ENCODE measurements at regions not wholly inside any gene's neighbourhood (a gene's known extent, or its start where the extent isn't known, plus 50 kb on each side); places are given as distances from the start of the nearest gene placed in this dataset.
"Not testable (repeated sequence)": the region's sequence is repeated elsewhere in the genome, so short reads cannot be mapped to it uniquely, and the experiment has no call there.

- Histone ChIP-seq H3K9ac (ENCODE audit: insufficient read length) (no peak overlapping the region), H3K9me3 (ENCODE audit: low read depth, low read length) (no peaks in the 10 kb centered on the region), H3K4me3 (no peak overlapping the region), H3K27ac (no peak overlapping the region), H3K36me3 (ENCODE audit: insufficient read depth, low read length) (no peaks in the 10 kb centered on the region)
- DNase-seq (ENCODE audit: low read depth, low spot score) = no peak
- TF ChIP-seq EZH2 (IDR thresholded peaks at IDR 0.05) (no peak), POLR2AphosphoS5 (IDR thresholded peaks at IDR 0.05; ENCODE audit: borderline replicate concordance, low read depth, low read length) (no peak), FOXP2 (optimal IDR thresholded peaks at IDR 0.05; ENCODE audit: control extremely low read depth, extremely low read length, insufficient read depth) (no peak)
Measured at GRCh38 chr6:51300510-51300909, 481.8 kb downstream of the TFAP2B start.

GRCh38 chr6:51301962-51302361 lies 483.3 kb downstream of the TFAP2B start:
- H3K36me3 ChIP-seq (ENCODE audit: insufficient read depth, low read length) = no peaks in the 10 kb centered on the region
- TF ChIP-seq POLR2AphosphoS5 (IDR thresholded peaks at IDR 0.05; ENCODE audit: borderline replicate concordance, low read depth, low read length) = no peak
- no peak for TF ChIP-seq EZH2 (IDR thresholded peaks at IDR 0.05)
- no peak for TF ChIP-seq FOXP2 (optimal IDR thresholded peaks at IDR 0.05; ENCODE audit: control extremely low read depth, extremely low read length, insufficient read depth)
- DNase-seq (ENCODE audit: low read depth, low spot score) = no peak
- no peak overlapping the region for H3K27ac ChIP-seq
- no peak overlapping the region for H3K4me3 ChIP-seq
- H3K9me3 ChIP-seq (ENCODE audit: low read depth, low read length) = no peaks in the 10 kb centered on the region
- H3K9ac ChIP-seq (ENCODE audit: insufficient read length) = no peak overlapping the region

GRCh38 chr6:51302431-51302830 lies 483.8 kb downstream of the TFAP2B start:
- H3K36me3 ChIP-seq (ENCODE audit: insufficient read depth, low read length) = no peaks in the 10 kb centered on the region
- DNase-seq (ENCODE audit: low read depth, low spot score) = no peak
- no peak overlapping the region for H3K4me3 ChIP-seq
- no peak overlapping the region for H3K27ac ChIP-seq
- H3K9me3 ChIP-seq (ENCODE audit: low read depth, low read length) = no peaks in the 10 kb centered on the region
- no peak overlapping the region for H3K9ac ChIP-seq (ENCODE audit: insufficient read length)
- TF ChIP-seq FOXP2 (optimal IDR thresholded peaks at IDR 0.05; ENCODE audit: control extremely low read depth, extremely low read length, insufficient read depth) (no peak), EZH2 (IDR thresholded peaks at IDR 0.05) (no peak), POLR2AphosphoS5 (IDR thresholded peaks at IDR 0.05; ENCODE audit: borderline replicate concordance, low read depth, low read length) (no peak)

- TF ChIP-seq FOXP2 (optimal IDR thresholded peaks at IDR 0.05; ENCODE audit: control extremely low read depth, extremely low read length, insufficient read depth) = no peak
- Histone ChIP-seq H3K9ac (ENCODE audit: insufficient read length) (no peak overlapping the region), H3K9me3 (ENCODE audit: low read depth, low read length) (no peaks in the 10 kb centered on the region), H3K36me3 (ENCODE audit: insufficient read depth, low read length) (no peaks in the 10 kb centered on the region), H3K27ac (no peak overlapping the region), H3K4me3 (no peak overlapping the region; the same call in 1 of the 2 replicates)
- DNase-seq (ENCODE audit: low read depth, low spot score) = no peak
Measured at GRCh38 chr6:51303338-51303737, 484.7 kb downstream of the TFAP2B start.

GRCh38 chr6:51314965-51315364 lies 496.3 kb downstream of the TFAP2B start:
- no peak overlapping the region for H3K4me3 ChIP-seq
- DNase-seq (ENCODE audit: low read depth, low spot score) = no peak
- no peak for TF ChIP-seq EZH2 (IDR thresholded peaks at IDR 0.05)
- TF ChIP-seq POLR2AphosphoS5 (IDR thresholded peaks at IDR 0.05; ENCODE audit: borderline replicate concordance, low read depth, low read length) = no peak
- no peak for TF ChIP-seq FOXP2 (optimal IDR thresholded peaks at IDR 0.05; ENCODE audit: control extremely low read depth, extremely low read length, insufficient read depth)
- no peaks in the 10 kb centered on the region for H3K36me3 ChIP-seq (ENCODE audit: insufficient read depth, low read length)
- no peak overlapping the region for H3K27ac ChIP-seq
- H3K9ac ChIP-seq (ENCODE audit: insufficient read length) = no peak overlapping the region
- no peaks in the 10 kb centered on the region for H3K9me3 ChIP-seq (ENCODE audit: low read depth, low read length)

GRCh38 chr6:51318674-51319073 lies 500.0 kb downstream of the TFAP2B start:
- Histone ChIP-seq H3K9me3 (ENCODE audit: low read depth, low read length) (no peaks in the 10 kb centered on the region), H3K27ac (no peak overlapping the region), H3K9ac (ENCODE audit: insufficient read length) (no peak overlapping the region), H3K4me3 (no peak overlapping the region), H3K36me3 (ENCODE audit: insufficient read depth, low read length) (no peaks in the 10 kb centered on the region)
- TF ChIP-seq EZH2 (IDR thresholded peaks at IDR 0.05) = no peak
- TF ChIP-seq FOXP2 (optimal IDR thresholded peaks at IDR 0.05; ENCODE audit: control extremely low read depth, extremely low read length, insufficient read depth) = no peak
- no peak for TF ChIP-seq POLR2AphosphoS5 (IDR thresholded peaks at IDR 0.05; ENCODE audit: borderline replicate concordance, low read depth, low read length)
- no peak for DNase-seq (ENCODE audit: low read depth, low spot score)

- H3K9me3 ChIP-seq (ENCODE audit: low read depth, low read length); DNase-seq (ENCODE audit: low read depth, low spot score); H3K27ac ChIP-seq; H3K9ac ChIP-seq (ENCODE audit: insufficient read length); H3K4me3 ChIP-seq; H3K36me3 ChIP-seq (ENCODE audit: insufficient read depth, low read length): not testable (repeated sequence)
Measured at GRCh38 chr6:51321477-51321876, 502.8 kb downstream of the TFAP2B start.

GRCh38 chr6:51322505-51322904 lies 503.8 kb downstream of the TFAP2B start:
- no peaks in the 10 kb centered on the region for H3K36me3 ChIP-seq (ENCODE audit: insufficient read depth, low read length)
- no peak overlapping the region for H3K9ac ChIP-seq (ENCODE audit: insufficient read length)
- no peak for DNase-seq (ENCODE audit: low read depth, low spot score)
- H3K27ac ChIP-seq = 0 out of 2 replicates have a peak overlapping the region, but pooled peaks have one; percentile 22
- no peak overlapping the region for H3K4me3 ChIP-seq
- no peaks in the 10 kb centered on the region for H3K9me3 ChIP-seq (ENCODE audit: low read depth, low read length)
- TF ChIP-seq EZH2 (IDR thresholded peaks at IDR 0.05) (no peak), FOXP2 (optimal IDR thresholded peaks at IDR 0.05; ENCODE audit: control extremely low read depth, extremely low read length, insufficient read depth) (no peak)

- no peak overlapping the region for H3K4me3 ChIP-seq
- TF ChIP-seq POLR2AphosphoS5 (IDR thresholded peaks at IDR 0.05; ENCODE audit: borderline replicate concordance, low read depth, low read length) (no peak), EZH2 (IDR thresholded peaks at IDR 0.05) (no peak), FOXP2 (optimal IDR thresholded peaks at IDR 0.05; ENCODE audit: control extremely low read depth, extremely low read length, insufficient read depth) (no peak)
- H3K9me3 ChIP-seq (ENCODE audit: low read depth, low read length) = no peaks in the 10 kb centered on the region
- no peak overlapping the region for H3K9ac ChIP-seq (ENCODE audit: insufficient read length)
- DNase-seq (ENCODE audit: low read depth, low spot score) = no peak
- no peaks in the 10 kb centered on the region for H3K36me3 ChIP-seq (ENCODE audit: insufficient read depth, low read length)
- no peak overlapping the region for H3K27ac ChIP-seq
Measured at GRCh38 chr6:51323056-51323455, 504.4 kb downstream of the TFAP2B start.
